HG02678 (cell line): ENCODE measurements at regions not wholly inside any gene's neighbourhood (a gene's known extent, or its start where the extent isn't known, plus 50 kb on each side); places are given as distances from the start of the nearest gene placed in this dataset.
"Not testable (repeated sequence)": the region's sequence is repeated elsewhere in the genome, so short reads cannot be mapped to it uniquely, and the experiment has no call there.

Experiments
- ATAC-seq: cut with Tn5 transposase; IDR thresholded peaks from one replicate; pipeline ENCODE4 v1.9.1; 2021; ENCODE audit warnings: mild to moderate bottlenecking, moderate library complexity; ENCODE audit not compliant: unreplicated experiment

- ATAC-seq = no peak
Observed at GRCh38 chr2:22403748-22404147, 981.2 kb upstream of the KLHL29 start.

GRCh38 chr2:22406625-22407024, 978.4 kb upstream of the KLHL29 start:
- ATAC-seq = no peak

- ATAC-seq = no peak
Observed at GRCh38 chr2:22420076-22420475, 964.9 kb upstream of the KLHL29 start.

- no peak for ATAC-seq
Observed at GRCh38 chr2:22442051-22442450, 942.9 kb upstream of the KLHL29 start.

GRCh38 chr2:22444281-22444680, 940.7 kb upstream of the KLHL29 start:
- no peak for ATAC-seq

- no peak for ATAC-seq
Observed at GRCh38 chr2:22449696-22450095, 935.3 kb upstream of the KLHL29 start.

GRCh38 chr2:22450831-22451230, 934.1 kb upstream of the KLHL29 start:
- ATAC-seq = no peak

- ATAC-seq = no peak
Observed at GRCh38 chr2:22454826-22455485, 930.0 kb upstream of the KLHL29 start.

GRCh38 chr2:22458440-22458839, 926.5 kb upstream of the KLHL29 start:
- ATAC-seq = no peak

- ATAC-seq = not testable (repeated sequence)
Observed at GRCh38 chr2:22475103-22475502, 909.9 kb upstream of the KLHL29 start.

- no peak for ATAC-seq
Observed at GRCh38 chr2:22478329-22478728, 906.6 kb upstream of the KLHL29 start.

GRCh38 chr2:22481486-22482259, 903.3 kb upstream of the KLHL29 start:
- no peak for ATAC-seq

GRCh38 chr2:22483036-22483435, 901.9 kb upstream of the KLHL29 start:
- no peak for ATAC-seq

- no peak for ATAC-seq
Observed at GRCh38 chr2:22485486-22485885, 899.5 kb upstream of the KLHL29 start.

GRCh38 chr2:22486343-22486742, 898.6 kb upstream of the KLHL29 start:
- ATAC-seq = no peak

GRCh38 chr2:22487036-22487435, 897.9 kb upstream of the KLHL29 start:
- ATAC-seq = no peak

- ATAC-seq = no peak
Observed at GRCh38 chr2:22487541-22487940, 897.4 kb upstream of the KLHL29 start.

- no peak for ATAC-seq
Observed at GRCh38 chr2:22491442-22491841, 893.5 kb upstream of the KLHL29 start.

GRCh38 chr2:22494156-22494555, 890.8 kb upstream of the KLHL29 start:
- ATAC-seq = no peak

- ATAC-seq = no peak
Observed at GRCh38 chr2:22497064-22497463, 887.9 kb upstream of the KLHL29 start.

GRCh38 chr2:22497789-22498188, 887.2 kb upstream of the KLHL29 start:
- ATAC-seq = no peak

GRCh38 chr2:22499082-22499839, 885.7 kb upstream of the KLHL29 start:
- ATAC-seq = no peak
